ENCODE measurements at regions not wholly inside any gene's neighbourhood (a gene's known extent, or its start where the extent isn't known, plus 50 kb on each side); places are given as distances from the start of the nearest gene placed in this dataset.

DNA sequence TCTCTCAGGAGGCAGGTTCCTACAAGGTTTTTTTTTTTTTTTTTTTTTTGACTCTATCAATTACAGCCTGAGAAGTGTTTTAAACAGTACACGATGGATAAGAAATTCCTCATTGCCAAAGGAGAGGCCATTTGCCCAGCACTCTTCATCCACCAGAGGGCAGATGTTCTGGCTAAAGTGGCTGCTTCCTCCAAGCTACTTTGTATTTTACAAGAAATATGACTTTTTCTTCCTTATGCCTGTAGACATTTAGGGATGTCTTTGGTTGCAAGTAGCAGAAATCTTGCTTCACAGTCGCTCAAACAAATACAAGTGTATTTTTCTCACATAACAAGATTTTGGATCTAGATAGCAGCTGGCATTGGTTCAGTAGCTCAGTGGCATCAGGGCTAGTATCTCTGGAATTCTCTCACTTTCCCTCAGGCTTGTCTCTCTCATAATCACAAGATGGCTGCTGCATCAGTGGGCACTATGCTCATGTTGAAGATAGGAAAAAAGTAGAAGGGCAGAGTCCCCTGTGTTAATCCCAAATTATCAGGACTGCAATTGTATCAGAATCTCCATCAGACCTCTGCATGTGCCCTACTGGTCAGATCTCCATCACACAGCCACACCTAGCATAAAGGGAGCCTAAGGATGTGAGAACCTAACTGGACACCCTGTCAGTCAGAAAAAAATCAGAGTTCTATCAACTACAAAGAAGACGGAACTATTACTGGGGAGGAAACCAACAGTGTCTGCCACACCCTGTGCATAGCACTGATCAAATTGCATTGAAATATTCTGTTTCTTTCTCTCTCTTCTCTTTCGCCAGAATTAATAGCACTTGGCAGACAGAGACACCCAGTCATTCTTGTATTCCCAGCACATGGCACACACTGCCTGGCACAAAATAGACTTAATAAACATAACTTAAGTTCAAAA, 138.9 kb upstream of the COL8A1 start:
- peak; percentile 65 for DNase-seq

DNA sequence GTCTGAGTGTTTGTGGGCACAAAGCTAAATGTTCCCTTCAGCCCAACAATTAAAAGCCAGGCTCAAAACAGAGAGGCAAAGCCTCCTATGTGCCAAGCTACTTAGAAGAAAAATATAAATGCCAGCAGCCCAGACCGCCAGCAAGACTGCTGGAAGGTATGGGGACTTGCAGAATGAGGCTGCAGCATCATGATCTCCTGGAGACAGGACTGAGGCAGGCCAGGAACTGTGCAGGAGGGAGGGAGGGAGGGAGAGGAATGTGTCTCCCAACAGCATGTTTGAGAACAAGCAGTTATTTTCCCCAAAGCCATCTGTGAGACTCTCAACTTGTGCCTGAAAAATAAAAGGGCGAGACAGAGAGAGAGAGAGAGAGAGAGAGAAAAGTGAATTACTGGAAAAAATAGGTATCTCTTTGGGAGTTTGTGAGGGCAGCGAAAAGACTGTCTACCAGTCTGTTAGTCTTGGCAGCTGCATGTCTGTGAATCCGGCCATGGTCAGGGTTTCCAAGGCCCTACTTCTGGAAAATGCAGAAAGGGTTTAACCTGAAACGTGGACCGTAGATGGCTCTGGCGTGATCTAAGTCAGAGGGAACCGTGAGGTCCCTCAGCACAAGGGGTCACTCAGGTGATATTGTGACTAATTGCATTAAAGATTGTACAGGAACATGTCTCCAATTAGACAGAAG, 139.7 kb upstream of the COL8A1 start:
- DNase-seq, result peak; percentile 54

DNA sequence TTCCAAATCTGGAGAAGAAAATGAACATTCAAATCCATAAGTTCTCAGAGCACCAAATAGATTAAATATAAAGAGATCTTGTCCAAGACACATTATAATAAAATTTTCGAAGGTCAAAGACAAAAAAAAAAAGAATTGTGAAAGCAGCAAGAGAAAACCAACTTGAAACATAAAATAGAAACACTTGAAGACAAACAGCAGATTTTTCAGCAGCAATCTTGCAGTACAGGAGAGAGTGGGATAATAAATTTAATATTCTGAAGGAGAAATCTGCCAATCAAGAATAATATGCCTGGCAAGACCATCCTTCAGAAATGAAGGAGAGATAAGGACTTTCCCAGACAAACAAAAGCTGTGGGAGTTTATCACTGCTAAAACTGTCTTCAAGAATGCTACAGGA, 150.5 kb upstream of the COL8A1 start:
- DNase-seq, result no peak

DNA sequence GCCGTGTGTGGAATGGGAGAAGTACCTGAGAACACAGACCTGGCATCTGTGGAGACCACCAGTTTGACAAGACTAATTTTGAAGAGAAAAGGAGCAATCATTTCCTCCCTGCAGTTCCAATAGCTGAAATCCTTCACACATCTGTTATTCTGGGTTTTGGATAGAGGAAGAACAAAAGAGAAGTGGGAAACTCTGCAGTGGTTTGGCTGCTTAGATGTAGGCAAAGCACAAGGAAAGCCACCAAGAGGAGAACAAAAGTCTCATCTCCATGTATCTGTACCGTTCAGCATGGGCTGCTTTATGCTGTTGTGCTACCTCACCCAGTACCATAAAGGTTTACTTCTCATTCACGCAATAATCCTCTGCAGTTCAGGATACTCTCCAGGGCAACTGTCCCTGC, 153.1 kb upstream of the COL8A1 start:
- DNase-seq, result no peak

DNA sequence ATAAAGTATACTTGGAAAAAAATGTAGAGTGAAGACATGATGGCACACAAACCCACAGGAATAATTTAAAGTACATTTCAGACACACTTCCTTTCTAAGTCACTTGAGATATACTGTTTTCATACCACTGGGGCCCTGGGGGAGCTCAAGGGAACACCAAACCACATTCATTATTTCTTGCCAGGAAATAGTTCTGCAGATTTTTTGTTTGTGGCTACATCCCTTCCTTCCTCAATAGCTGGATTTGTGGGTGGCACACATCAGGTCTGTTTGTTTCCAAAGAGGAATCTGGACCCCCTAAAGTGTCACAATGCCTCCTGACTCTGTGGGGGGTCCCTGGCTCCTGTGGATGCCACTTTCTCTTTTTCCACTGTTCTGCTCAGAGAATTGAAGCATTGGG, 153.5 kb upstream of the COL8A1 start:
- peak; percentile 87 for DNase-seq

DNA sequence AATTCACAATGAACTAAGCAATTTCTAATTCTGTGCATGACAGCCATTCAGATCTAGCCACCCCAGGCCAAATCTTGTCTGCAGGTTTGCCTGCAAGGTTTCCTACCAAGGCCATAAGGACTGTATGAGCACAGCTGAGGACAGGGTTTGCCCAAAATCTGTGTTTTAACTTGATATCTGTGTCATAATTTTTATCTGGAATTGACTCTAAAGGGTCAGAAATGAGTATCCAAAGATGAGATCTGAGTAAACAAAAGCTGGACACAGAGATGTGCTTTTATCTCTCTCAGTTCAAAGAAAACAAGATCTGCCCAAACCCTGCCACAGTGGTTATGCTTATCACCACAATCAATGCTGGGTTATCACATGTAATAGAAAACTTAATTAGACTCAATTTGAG, 154.6 kb upstream of the COL8A1 start:
- DNase-seq, result no peak

DNA sequence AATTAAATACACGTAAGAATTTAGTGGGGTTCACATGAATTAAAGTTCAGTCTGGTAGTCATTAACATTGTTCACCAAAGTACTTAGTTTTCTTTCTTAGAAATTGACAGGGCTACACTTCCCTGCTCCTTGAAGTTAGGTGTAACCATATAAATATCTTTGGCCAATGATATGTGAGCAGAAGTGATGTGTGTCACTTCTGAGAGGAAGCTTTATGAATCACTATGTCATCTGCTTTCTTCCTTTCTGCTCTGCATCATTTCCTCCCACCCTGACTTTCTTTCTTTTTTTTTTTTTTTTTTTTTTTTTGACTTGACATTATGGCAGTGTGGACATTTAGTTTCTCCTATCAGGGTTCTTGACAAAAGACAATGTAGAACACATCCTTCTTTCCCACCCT, 156.2 kb upstream of the COL8A1 start:
- DNase-seq, result no peak

DNA sequence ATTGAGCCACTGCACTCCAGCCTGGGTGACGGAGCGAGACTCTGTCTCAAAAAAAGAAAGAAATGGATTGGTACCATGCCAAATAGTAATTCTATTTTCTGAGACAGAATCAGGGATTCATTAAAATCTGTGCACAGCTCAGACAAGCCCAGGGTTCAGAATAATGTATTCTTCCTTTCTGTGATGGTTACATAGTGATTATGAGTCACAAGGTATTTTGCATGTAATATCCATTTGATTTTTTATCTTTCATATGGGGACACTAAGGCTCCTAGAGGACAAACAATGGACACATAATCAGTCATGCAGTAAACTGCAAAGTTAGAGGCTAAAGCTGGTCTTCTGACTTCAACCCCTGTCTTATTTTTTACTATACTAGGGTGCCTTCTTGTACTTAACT, 156.8 kb upstream of the COL8A1 start:
- DNase-seq, result no peak

DNA sequence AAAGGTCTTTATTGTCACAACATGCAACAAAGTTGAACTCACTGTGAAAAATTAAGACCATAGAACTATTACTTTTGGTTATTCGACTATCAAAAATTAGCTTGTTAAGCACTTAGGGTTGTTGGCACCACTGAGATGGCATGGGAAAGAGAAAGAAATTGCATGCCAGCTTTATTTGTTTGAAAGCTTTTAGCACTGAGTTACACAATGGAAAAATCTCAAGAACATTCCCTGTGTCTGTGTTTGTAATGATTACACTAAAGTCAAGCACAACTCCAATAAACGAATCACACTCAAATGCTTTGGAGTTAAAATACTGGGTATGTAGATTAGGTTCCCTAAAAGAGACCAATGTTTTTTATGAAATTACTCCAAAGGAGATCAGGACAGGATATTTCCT, 158.6 kb upstream of the COL8A1 start:
- no peak for DNase-seq

DNA sequence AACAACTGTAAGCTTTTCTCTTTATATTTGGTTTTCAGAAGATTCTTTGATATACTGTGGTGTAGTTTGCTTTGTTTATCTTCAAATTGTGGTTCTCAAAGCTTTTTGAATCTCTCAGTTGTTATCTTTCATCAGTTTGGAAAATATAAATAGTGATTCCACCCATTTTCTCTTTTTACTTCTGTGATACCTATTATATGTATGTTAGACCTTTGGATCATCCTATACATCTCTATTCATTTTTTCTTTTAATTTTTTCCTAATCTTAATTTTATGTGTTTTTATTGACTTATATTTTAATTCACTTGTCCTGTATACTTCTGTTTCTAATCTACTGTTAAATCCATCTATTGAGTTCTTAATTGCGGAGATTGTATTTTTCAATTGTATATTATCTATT, 160.7 kb upstream of the COL8A1 start:
- DNase-seq, result no peak

DNA sequence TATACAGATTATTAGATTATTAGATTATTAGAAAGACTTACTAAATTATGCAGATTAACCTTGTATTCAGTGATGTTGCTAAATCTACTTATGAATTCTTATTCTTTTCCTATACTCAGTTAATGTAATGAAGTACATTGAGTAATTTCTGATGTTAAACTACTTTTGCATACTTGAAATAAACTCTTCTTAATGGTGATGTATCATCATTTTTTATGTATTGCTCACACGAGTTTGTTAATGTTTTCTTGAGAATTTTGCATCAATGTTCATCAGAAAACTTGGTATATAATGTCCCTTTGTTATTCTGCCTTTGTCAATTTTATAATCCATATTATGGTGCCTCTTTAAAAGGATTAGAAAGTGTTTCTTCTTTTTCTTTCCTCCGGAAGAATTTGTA, 163.2 kb upstream of the COL8A1 start:
- DNase-seq, result peak; percentile 36

DNA sequence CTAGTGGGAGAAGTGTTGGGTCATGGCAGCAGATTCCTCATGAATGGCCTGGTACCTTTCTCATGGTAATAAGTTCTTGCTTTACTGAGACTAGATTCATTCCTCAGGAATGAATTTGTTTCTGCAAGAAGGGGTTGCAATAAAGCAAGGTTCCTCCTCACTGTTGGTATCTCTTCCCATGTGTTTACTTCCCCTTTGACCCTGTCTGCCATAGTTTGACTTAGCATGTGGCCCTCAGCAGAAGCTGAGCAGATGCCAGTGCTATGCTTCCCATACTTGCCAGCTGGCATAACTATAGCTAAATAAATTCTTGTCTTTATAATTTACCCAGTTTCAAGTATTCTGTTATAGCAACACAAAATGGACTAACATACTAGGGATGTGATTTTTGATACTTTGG, 163.6 kb upstream of the COL8A1 start:
- DNase-seq, result no peak

DNA sequence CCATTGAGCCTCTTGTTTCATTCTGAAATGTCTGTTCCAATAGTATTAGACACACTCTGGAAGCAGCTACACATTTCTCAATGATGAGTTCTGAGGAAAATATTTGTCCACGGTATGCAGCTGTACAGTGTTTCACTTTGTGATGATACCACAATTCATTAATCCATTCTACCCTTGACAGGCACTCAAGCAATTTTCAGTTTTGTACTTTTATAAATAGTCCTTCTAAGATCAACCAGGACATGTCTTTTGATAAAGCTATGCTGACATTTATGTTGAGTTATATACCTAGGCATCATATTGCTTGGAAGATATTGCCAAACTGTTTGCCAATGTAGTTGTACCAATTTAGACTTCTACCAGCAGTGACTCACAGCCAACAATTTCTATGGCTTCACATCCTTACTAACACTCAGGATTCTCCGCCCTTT, 165.1 kb upstream of the COL8A1 start:
- peak; percentile 84 for DNase-seq

DNA sequence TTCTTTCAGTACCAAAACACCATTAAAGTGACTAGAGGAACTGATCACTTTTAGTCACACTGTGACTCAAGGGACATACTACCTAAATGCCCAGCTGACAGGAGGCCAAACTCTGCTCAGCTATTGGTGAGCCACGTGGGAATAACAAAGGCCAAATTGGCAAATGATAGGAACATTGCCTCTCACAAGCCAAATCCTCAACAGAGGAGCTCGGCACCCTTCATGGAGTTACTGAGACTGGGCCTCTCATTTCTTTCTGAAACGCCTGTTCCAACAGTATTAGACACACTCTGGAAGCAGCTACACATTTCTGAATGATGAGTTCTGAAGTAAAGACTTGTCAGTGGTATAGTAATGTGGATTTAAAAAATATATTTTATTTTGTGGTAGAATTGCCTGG, 166.0 kb upstream of the COL8A1 start:
- DNase-seq, result no peak

DNA sequence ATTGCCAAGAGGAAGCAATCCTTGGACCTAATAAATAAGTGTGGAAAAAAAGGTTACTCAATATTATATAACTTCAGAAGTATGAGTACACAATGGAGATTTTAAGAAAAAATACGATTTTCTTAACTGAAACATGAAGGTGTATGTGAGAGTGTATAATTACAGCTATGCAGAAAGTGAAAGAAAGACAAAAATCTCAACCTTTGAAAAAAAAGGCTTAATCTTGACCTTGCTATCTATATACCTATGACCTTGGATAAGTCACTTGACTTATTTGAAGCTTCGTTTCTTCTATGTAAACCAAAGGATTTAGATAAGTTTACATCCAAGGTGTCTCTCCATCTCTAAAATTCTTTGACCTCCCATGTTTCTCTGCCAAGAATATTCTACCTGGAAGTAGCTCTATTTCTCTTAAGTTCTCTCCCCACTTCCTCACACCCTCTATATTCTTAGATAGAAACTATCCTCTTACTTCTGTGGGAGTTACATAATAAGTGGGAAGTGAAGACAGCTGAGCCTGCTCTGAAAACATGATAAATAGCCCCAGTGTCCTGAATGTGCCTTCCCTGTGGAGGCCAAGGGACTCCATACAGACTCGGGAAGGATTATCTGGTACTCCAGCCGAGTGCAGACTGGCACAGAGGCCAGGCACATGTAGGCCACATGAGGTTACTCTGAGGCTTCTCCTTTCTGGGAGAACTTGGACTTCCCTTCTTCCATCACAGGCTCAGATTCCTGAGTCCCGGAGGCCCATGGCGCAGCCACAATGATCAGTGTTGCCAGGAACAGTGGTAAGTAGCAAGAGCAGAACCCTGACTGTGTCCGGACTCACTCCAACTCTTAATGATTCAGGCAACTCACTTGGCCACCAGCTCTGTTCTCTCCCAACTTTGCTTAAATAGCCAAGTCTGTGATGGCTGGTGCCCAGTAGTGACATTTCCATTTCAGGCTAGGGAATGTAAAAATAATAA, 166.8 kb upstream of the COL8A1 start:
- DNase-seq, result no peak

DNA sequence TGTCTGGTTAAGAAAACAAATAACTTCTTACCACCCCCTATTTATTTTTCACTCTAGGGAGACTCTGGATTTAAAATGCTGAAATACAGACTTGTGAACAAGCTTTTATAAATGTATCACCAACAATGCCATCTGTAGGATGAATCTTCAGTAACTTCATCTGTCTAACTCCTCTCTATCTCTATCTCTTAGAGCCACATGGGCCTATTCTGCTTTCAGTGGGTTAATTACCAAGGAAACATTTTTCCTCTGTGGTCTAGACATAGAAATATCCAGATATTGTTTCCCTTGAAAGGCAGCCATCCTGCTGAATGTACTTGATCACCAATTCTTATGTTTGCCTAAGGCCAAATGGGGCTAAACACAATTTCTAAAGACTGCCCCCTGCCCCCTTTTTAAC, 167.6 kb upstream of the COL8A1 start:
- no peak for DNase-seq

DNA sequence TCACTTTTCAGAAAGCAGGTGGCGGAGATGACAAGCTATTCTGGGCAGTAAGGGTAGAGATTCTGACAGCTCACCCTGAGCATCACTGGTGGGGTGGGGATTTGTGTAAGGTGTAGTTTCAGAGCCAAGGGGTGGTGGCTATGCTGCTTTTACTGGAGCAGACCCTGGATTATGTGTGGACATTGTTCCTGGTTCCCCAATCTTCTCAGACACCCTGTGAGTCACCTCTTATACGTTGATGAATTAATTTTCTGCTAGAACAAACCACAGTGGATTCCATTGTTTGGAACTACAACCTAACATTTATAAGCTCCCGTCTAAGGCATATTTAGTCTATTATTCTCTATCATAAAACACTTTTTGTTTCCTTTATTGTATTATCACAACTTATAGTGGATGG, 169.5 kb upstream of the COL8A1 start:
- DNase-seq, result no peak

DNA sequence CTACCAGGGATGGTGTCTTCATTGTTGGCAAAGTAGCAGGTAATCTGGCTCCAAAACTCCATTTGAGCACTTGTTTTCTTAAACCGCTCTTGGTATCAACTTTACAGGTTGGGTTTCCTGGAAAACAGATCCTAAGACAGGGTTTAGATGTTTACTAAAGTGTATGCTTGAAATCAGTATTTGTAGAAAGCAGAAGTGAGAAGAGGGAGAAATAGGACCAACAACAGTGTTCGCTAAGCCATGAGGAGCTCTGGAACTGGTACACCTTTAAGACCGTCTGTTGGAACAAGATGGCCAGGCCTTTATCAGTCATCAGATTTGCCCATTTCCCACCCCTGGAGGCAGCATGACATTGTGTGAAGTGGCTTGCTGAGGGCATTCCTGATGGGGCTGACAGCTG, 171.0 kb upstream of the COL8A1 start:
- DNase-seq, result no peak

DNA sequence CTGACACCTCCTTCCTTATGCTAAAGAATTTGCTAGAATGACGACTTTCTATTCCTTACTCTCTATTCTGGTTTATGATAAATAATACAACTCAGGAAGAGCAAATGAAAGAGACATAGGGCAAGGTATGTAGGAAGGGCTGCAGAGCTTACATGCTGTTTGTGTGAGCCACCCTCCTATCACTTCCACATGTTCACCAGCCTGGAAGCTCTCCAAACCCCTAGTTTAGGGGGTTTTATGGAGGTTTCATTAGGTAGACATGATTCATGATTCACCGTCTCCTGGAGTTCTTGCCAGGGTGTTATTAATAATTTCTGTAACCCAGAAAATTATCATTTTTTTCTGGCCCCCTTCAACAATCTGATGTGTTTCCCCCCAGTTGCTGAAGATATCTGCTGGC, 172.1 kb upstream of the COL8A1 start:
- peak; percentile 63 for DNase-seq

DNA sequence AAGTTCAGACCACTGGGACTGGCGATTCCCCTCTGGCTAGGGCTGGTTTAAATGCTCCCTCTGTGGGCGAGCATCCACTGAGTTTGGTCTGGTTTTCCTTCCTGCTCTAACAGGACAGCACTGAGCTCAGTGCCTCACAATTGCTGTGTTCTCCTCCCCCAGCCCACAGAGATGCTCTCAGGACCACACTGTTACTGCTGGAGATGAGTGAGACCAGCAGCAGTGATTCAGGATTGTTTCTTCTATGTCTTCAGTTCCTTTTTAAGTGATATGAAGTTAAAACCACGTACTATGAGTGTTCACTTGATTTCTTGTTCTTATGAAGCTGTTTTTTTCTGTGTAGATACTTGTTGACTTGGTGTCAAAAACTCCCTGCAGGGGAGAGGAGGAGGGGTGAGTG, 180.4 kb upstream of the COL8A1 start:
- DNase-seq, result no peak

DNA sequence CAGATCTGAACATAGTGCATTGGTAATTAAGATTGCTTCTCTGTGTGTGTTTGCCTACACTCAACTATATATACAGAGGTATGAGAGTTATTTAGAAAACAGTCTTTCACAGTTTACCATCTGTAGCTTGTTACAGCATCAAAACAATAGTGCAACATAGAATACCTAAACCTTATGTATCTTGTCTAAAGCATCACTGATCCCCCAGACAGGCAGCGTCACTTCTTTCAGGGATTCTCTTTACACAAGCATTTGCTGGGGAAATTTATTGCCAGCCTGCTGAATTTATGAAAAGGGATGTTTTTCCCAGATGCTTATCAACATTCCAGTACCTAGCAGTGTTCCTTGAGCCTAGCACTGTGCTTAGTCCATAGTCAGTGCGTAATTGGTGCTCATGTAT, 195.8 kb upstream of the COL8A1 start:
- no peak for DNase-seq

DNA sequence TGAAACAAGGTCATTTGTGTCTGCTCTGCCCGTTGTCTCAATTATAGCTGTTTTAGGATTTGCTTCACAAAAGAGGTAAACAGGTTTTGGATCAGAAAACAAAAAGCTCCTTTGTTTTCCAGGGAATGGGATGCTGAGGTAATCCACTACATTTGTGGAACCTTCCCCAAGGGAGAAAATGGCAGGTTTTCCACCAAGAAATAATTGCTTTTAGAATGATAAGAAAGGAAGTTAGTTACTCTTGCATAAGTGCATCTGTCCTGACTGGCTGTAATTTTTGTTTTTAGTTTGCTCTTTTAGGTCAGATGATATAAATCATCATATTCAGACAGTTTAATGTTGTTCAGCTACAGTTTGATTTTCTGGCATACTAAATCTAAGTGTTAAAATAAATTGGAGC, 198.5 kb upstream of the COL8A1 start:
- peak; percentile 61 for DNase-seq

DNA sequence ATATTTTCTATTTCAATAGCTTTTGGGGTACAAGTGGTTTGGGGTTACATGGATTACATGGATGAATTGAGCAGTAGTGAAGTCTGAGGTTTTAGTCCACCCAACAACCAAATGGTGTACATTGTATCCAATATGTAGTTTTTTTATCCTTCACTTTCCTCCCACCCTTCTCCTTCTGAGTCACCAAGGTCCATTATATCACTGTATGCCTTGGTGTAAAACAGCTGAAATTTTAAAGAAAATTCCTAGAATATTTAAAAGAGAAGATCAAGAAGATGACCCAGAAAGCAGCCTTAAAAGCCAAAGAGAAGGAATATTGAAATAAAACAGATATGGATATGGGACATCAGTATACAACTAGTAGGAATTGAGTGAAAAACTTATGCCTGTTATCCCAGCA, 204.2 kb upstream of the COL8A1 start:
- DNase-seq, result no peak

All from fibroblast of skin of right quadriceps (primary cell).